HG02884 (cell line): ENCODE measurements at regions not wholly inside any gene's neighbourhood (a gene's known extent, or its start where the extent isn't known, plus 50 kb on each side); places are given as distances from the start of the nearest gene placed in this dataset.

Experiments
- ATAC-seq: cut with Tn5 transposase; IDR thresholded peaks from one replicate; pipeline ENCODE4 v1.9.1; 2021; ENCODE audit warnings: mild to moderate bottlenecking, moderate library complexity; ENCODE audit not compliant: unreplicated experiment

GRCh38 chr18:78087338-78087737 lies 837.7 kb downstream of the GALR1 start:
- no peak for ATAC-seq

GRCh38 chr18:78090584-78090983 lies 840.9 kb downstream of the GALR1 start:
- no peak for ATAC-seq

DNA sequence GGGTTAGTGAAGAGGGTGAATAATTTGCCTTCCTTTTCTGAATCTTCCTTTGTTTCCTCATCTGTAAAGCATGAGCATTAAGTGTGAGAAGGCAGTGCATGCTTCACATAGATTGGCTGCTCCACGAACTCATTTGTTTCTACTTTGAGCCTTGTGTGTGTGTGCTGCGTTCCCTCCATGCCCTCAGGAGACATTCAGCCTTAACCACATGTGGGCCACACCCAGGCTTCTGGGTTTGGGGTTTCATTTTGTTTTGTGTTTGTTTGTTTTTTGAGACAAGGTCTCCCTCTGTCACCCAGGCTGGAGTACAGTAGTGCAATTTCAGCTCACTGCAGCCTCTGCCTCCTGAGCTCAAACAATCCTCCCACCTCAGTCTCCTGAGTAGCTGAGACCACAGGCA lies 843.3 kb downstream of the GALR1 start:
- no peak for ATAC-seq

DNA sequence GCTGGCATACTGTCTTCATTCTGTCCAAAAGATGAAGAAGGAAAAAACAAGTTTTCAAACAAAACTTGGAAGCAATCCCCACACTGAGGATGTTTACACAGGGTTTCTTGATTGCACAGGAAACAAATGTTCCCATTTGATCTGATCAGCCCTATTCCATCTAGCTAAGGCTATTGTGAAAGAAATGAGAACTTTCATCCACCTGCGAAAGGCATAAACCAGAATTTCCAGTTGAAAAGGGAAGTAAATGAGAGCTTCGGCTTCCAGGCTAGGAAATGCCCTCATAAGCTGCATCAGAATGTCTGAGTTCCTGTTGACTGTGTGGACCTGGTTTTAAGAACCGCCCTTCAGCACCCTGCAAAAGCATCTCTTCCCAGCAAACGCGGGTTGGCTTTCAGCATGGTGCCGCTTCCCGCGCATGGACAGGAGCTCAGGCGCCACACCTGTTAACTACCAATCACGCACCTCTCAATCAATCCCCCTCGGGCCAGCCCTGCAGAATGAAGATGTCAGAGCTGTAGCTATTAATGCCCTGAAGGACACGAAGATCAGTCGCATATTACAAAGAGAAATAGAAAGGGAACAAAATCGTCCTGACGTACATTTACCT lies 850.4 kb downstream of the GALR1 start:
- ATAC-seq: no peak

DNA sequence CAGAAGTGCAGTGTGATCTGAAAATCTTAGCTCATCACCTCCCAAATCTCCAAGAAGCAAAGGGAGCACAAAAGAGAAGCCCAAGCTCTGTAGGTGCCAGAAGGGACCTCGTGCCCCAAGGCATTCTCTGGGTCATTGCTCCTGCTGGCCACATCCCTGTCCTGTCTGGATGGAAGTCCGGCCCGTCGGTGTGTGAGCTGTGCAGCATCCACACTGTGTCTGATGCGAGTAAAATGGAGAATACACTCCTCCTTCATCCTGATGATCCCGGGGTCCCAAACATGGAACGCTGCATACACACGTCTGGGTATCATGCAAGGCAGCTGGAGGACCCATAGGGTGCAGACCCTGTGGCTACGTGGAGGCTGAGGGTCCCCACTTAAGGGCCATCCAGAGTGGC lies 851.4 kb downstream of the GALR1 start:
- no peak for ATAC-seq

- no peak for ATAC-seq
Observed at GRCh38 chr18:78102135-78102534, 852.5 kb downstream of the GALR1 start.

GRCh38 chr18:78105611-78106010 lies 856.0 kb downstream of the GALR1 start:
- no peak for ATAC-seq

DNA sequence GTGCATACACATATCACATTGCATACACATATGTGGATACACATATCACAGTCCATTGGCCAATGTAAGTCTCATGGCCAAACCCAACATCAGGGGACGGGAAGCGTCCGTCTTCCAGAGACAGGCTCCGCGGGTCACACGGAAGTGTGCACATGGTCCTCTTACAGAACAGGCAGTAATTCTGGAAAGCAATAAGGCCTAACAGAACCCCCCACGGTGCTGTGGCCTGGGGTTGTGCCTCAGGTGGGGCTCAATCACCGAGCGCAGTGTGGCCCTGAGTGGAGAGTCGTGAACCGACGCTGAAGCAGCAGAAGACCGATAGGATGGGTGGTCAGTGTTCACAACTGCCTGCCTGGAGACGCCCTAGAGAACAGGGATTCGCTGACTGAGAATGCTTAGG lies 857.3 kb downstream of the GALR1 start:
- no peak for ATAC-seq

DNA sequence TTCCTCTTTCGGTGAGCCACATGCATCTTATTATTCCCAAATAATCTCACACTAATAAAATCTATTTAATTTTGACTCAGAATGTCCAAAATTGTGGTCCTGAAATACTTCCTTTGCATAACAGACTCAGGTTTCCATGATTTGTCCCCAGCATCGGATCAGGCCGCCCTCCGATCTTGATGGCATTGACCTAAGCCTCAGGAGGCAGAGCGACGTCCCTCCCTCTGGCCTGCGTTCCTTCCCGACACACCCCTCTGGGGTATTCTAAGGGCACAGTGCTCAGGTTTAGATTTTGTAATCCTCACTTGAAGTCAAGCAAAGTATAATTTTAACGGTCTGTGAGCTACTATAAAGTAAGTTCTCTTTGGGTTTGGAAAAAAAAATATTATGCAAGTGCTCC lies 857.7 kb downstream of the GALR1 start:
- ATAC-seq: no peak

GRCh38 chr18:78108554-78108953 lies 858.9 kb downstream of the GALR1 start:
- ATAC-seq: no peak

DNA sequence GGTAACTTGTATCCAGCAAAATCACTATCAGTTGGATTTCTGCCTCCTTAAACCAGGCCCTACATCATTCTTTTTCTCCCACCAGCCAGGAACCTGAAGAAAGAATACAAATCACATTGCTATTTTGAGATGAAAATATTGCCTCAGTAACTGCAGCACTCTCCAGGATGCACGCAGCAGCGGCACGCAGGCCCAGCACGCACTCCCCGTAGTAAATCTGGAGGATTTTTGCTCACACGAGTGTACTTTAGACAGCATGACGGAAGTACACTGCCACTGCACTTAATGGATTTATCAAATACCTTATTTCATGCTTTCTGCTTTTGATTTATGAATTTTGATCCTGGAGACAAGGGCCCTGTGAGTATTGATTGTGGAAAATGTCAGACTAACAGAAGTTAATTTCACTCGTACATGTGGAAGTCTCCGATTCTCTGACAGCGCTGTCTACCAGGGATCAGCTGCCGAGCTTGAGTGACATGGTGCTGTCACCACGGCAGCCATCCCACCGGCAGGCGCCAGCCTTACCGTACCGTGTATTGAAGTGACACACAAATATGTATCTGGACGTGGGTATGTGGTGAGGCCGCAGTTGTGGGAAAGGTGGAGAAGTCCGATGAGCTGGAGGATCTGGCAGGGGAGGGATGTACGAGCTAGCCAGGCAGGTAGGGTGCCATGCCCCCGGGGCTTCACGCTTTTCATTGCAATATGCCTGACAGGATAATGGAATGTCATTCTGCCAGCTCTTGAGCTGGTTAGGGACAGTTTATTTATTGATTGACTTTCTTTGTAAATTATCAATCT lies 863.7 kb downstream of the GALR1 start:
- no peak for ATAC-seq

DNA sequence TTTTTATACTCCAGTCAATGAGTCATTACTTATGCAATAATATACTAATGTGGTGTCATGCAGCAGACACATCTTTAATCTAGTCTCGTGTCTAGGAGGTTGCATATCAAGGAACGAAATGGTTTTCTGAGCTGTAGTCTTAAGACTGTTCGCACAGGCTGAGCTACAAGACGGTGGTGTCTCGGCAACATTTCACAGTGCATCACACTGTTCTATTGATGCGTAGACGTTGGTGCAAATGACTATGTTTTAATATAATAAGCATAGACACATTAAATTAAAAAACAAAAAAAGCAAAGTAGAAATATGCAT lies 864.2 kb downstream of the GALR1 start:
- no peak for ATAC-seq

DNA sequence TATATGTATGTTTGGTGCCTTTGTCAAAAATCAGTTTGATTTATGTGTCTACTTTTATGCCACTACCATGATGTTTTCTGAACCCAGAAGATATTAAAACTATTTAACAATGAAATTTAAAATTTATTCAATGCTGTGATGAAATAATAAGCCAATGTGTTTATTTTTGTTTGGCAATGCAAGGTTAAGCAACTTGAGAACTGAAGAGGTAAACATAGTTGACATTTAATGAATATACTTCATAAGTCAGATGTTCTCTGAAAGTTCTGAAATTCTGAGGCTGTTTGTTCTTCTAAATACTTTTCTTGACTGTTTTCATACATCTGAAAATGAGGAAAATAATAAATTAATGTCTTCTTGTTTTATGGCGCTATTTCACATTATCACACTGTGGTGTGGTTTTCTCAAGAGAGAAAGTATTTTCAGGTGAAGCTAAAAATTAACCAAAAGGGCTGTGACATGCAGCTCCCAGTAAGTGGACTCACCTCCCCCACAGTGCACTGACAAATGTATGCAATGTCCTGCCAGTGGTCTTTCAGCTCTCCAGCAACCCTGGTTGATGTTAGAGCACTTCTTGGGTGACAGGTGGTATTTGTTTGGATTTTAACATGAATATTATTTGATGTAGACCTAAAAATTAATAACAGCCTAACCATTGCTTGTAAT lies 863.6 kb upstream of the SALL3 start:
- ATAC-seq: no peak

DNA sequence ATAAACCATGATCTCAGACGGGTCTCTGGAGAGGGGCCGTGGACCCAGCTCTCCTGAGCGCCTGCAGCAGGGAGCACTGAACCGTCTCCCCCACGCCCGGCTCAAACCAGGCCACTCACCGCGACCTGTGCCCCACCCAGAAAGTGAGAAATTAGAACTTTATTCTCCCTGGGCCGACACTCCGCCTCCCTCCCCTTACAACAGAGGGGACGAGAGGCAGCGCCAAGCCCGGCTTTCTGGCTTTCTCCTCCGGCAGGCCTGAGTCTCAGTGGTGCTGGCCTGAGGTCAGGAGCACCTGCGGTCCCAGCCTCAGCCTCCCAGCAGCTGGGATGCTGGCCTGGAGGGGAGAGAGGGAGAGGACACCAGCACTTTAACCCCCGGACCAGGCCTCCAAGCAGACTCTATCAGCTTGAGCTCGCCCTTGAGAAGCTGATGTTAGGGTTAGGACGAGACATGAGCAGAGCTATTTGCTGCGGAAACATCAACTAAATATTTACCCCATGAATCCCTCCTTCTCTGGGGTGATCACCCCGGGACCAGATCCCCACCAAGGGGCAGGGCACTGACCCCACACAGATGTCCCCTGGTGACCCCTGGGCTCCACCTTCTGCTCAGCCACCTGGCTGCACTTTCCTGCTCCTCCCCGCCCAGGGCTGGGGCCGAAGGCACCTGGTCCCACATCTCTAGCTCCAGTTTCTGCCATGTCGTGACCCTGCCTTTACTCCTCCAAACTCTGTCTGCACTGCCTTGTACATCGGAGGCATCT lies 856.3 kb upstream of the SALL3 start:
- ATAC-seq: no peak

DNA sequence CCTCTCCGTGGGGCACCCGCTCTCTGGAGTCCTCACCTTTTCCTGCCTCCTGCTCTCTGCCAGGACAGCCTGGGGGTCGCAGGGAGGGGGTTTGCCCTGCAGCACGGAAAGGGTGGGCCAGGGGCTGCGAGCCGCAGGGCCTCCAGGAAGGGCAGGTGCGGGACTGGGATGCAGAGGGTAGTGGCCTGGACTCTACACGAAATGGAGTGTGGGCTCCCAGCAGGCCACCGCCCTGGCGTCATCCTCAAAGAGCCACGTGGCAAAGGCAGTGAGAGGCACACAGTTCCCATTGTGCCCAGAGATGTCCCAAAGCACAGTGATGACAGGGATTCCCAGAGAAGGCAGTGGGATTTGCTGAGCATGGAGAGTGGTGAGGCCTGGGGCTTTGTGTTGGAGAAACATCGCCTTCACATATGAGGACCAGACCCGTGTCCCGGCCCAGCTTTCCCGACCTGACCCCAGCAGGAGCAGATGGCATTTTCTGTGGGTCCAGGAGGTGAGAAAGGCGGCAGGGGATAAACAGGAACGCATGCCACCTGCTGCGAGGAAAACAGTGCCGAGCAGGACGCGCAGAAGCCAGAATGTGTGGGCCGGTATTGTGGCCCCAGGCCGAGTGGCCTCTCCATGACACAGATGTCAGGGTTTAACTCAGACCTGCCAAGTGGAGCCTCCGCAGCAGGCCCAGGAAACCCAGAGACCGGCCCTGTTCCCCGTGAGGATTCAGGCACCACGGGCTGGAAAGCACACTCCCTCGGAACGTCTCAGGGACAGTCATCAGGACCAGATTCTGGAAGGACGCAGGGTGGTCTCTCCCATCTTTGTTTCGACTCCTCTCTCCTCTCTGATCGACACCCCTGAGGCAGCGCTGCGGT lies 855.5 kb upstream of the SALL3 start:
- no peak for ATAC-seq

DNA sequence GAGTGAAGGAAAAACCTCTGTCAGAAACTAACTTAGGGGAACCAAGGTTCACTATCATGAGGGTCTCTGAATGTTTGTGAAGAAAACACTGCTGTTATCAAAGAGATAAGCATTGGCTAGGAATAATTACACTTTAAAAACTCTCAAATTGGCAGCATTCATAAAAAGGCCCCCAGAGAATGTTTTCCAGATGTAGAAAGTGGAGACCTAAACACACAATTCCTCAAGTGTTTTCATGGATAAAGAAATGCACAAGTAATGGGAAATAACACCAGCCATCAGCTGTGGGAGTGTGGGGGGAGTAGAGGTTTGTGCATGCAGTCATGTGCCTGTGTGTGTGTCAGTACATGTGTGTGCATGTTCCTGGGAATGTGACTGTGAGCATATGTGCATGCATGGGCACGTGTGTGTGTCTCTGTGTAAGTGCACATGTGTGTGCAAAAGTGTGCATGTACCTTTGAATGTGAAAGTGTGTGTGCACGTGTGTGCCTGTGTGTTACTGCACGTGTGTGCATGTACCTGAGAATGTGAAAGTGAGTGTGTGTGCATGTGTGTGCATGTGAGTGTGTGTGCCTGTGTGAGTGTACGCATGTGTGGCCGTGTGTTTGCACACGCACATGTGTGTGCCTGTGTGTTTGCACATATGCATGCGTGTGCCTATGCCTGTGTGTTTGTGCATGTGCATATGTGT lies 854.3 kb upstream of the SALL3 start:
- no peak for ATAC-seq

- no peak for ATAC-seq
Observed at GRCh38 chr18:78126106-78126505, 853.5 kb upstream of the SALL3 start.

- no peak for ATAC-seq
Observed at GRCh38 chr18:78126536-78126935, 853.1 kb upstream of the SALL3 start.

GRCh38 chr18:78127041-78127440 lies 852.6 kb upstream of the SALL3 start:
- ATAC-seq: no peak

- ATAC-seq: no peak
Observed at GRCh38 chr18:78128004-78128403, 851.6 kb upstream of the SALL3 start.
